Ovary (tissue), 7 donors: ENCODE measurements at regions not wholly inside any gene's neighbourhood (a gene's known extent, or its start where the extent isn't known, plus 50 kb on each side); places are given as distances from the start of the nearest gene placed in this dataset.

Source experiments
- DNase-seq, 5 donors: peaks; one replicate each; pipeline ENCODE4 v3.0.0-alpha.2; 2019 to 2020
- H3K27ac ChIP-seq, 2 donors: fragments of 200-600 bp; one replicate each; pipeline versions ENCODE4 v1.5.1 to v1.8.0; 2019 to 2022
- H3K27me3 ChIP-seq: fragments of 200-600 bp; one replicate; pipeline ENCODE4 v1.8.0; 2022
- H3K36me3 ChIP-seq: fragments of 200-600 bp; sonication (generic); one replicate; pipeline ENCODE4 v1.5.1; 2019
- H3K4me1 ChIP-seq: one replicate; pipeline ENCODE4 v1.8.1; 2013; ENCODE audit warnings: mild to moderate bottlenecking, moderate library complexity; ENCODE audit not compliant: insufficient read depth
- H3K4me3 ChIP-seq: fragments of 200-600 bp; sonication (generic); one replicate; pipeline ENCODE4 v1.5.1; 2017
- H3K9me3 ChIP-seq, 2 donors: fragments of 200-600 bp in 1 of 2; sonication (generic) in 1 of 2; one replicate each; pipeline versions ENCODE4 v1.5.1 to v1.8.1; 2013 to 2019; ENCODE audit warnings: mild to moderate bottlenecking in 1 of 2, moderate library complexity in 1 of 2
- CTCF ChIP-seq, 3 donors: fragments of 450-650 bp in 2 of 3; fragments of 200-600 bp in 1 of 3; IDR thresholded peaks; one replicate each; pipeline versions ENCODE4 v1.5.1 to v1.8.0; 2016 to 2022; ENCODE audit warnings: antibody characterized with exemption in 3 of 3, mild to moderate bottlenecking in 1 of 3
- EP300 ChIP-seq: sonication (generic); formaldehyde crosslinking; IDR thresholded peaks from one replicate; pipeline ENCODE4 v1.6.1; 2017; ENCODE audit warnings: antibody characterized with exemption
- POLR2A ChIP-seq: fragments of 450-650 bp; IDR thresholded peaks from one replicate; pipeline ENCODE4 v1.6.1; 2017; ENCODE audit warnings: antibody characterized with exemption, mild to moderate bottlenecking, moderate library complexity
- WGBS, 3 donors: extraction: QIAGEN DNeasy Blood & Tissue Kit in 1 of 3; methylation state at CpG; one replicate each; pipeline versions ENCODE4 v1.1.5 to v1.1.7; 2013 to 2017; 5-methylcytosine and 5-hydroxymethylcytosine counted together
- intact Hi-C, 4 donors: fragments of 100-400 bp; cut with DNase I; formaldehyde crosslinking; loops; one replicate each; pipeline versions ENCODE4 v1.11.0 to v1.15.1; 2022 to 2023
- donor health status: DM: no; HTN: no; CAD: no; lungs with moderate emphysema.
- donor health status: DM: no; HTN: no; CAD: no.
- donor health status: Bipolar disorder and iron deficiency.
- donor health status: DM: no; HTN: no; CAD: no.
- donor health status: DM: yes; HTN: yes; CAD: no.

GRCh38 chr16:51538707-51539498, 387.8 kb upstream of the SALL1 start:
- H3K4me3 ChIP-seq = no peak overlapping the region
- no peak for DNase-seq
- 27 to 34% (median 33%) methylated on average over 7 of the region's 7 CpGs for WGBS, 3 donors
- H3K4me1 ChIP-seq = peaks cover 2% of the 10 kb centered on the region
- H3K27ac ChIP-seq = no peak overlapping the region
- intact Hi-C loops = no loop called here
- TF ChIP-seq EP300 (no peak), CTCF (IDR thresholded peaks at IDR 0.05) (no peak), POLR2A (no peak)
- no peaks in the 10 kb centered on the region for H3K9me3 ChIP-seq
- H3K36me3 ChIP-seq = no peaks in the 10 kb centered on the region
- no peaks in the 10 kb centered on the region for H3K27me3 ChIP-seq

- no peaks in the 10 kb centered on the region for H3K9me3 ChIP-seq
Measured at GRCh38 chr16:51535591-51535990, 384.5 kb upstream of the SALL1 start.

GRCh38 chr16:51532551-51532950, 381.5 kb upstream of the SALL1 start:
- no peak overlapping the region for H3K4me3 ChIP-seq
- H3K27ac ChIP-seq = no peak overlapping the region
- no peaks in the 10 kb centered on the region for H3K27me3 ChIP-seq
- intact Hi-C loops = no loop called here
- no peak for DNase-seq
- no peak for TF ChIP-seq POLR2A
- TF ChIP-seq CTCF (IDR thresholded peaks at IDR 0.05) = no peak
- no peak for TF ChIP-seq EP300
- no peaks in the 10 kb centered on the region for H3K4me1 ChIP-seq
- no peaks in the 10 kb centered on the region for H3K9me3 ChIP-seq
- no peaks in the 10 kb centered on the region for H3K36me3 ChIP-seq
- 75 to 92% (median 82%) methylated on average over 1 of the region's 1 CpG for WGBS, 3 donors

More at GRCh38 chr16:51535591-51535990, 384.5 kb upstream of the SALL1 start:
- Histone ChIP-seq H3K36me3 (no peaks in the 10 kb centered on the region), H3K27ac (no peak overlapping the region), H3K27me3 (no peaks in the 10 kb centered on the region), H3K4me3 (no peak overlapping the region), H3K4me1 (no peaks in the 10 kb centered on the region)
- WGBS, 3 donors = 72 to 79% (median 78%) methylated on average over 11 of the region's 11 CpGs
- no peak for DNase-seq
- TF ChIP-seq EP300 (no peak), POLR2A (no peak), CTCF (IDR thresholded peaks at IDR 0.05) (no peak)
- intact Hi-C loops = no loop called here

- no peak overlapping the region for H3K27ac ChIP-seq
- WGBS, 3 donors = 75 to 87% (median 75%) methylated on average over 3 of the region's 3 CpGs
- intact Hi-C loops = no loop called here
- TF ChIP-seq CTCF (IDR thresholded peaks at IDR 0.05) (no peak), EP300 (no peak), POLR2A (no peak)
- H3K9me3 ChIP-seq = no peaks in the 10 kb centered on the region
- H3K4me3 ChIP-seq = no peak overlapping the region
- DNase-seq = no peak
- no peaks in the 10 kb centered on the region for H3K27me3 ChIP-seq
- H3K36me3 ChIP-seq = no peaks in the 10 kb centered on the region
- no peaks in the 10 kb centered on the region for H3K4me1 ChIP-seq
Measured at GRCh38 chr16:51531271-51531670, 380.2 kb upstream of the SALL1 start.
